OCI-LY7 (cell line): ENCODE measurements at regions not wholly inside any gene's neighbourhood (a gene's known extent, or its start where the extent isn't known, plus 50 kb on each side); places are given as distances from the start of the nearest gene placed in this dataset.

Source experiments
- EZH2phosphoT487 ChIP-seq: fragments of 200-600 bp; sonication (generic); IDR thresholded peaks from 2 replicates; pipeline ENCODE4 v1.6.1; 2018; ENCODE audit warnings: low read depth, borderline replicate concordance, mild to moderate bottlenecking, mixed run types, antibody characterized with exemption, low read length, moderate library complexity, mixed read lengths
- TF ChIP-seq, protein P1 (sequence below): fragments of 200-600 bp; sonication (generic); conservative IDR thresholded peaks from 2 replicates; pipeline ENCODE4 v1.5.1; 2014; ENCODE audit warnings: mild to moderate bottlenecking, antibody characterized with exemption, low read length, moderate library complexity, mixed read lengths

- TF ChIP-seq, protein P1, sequence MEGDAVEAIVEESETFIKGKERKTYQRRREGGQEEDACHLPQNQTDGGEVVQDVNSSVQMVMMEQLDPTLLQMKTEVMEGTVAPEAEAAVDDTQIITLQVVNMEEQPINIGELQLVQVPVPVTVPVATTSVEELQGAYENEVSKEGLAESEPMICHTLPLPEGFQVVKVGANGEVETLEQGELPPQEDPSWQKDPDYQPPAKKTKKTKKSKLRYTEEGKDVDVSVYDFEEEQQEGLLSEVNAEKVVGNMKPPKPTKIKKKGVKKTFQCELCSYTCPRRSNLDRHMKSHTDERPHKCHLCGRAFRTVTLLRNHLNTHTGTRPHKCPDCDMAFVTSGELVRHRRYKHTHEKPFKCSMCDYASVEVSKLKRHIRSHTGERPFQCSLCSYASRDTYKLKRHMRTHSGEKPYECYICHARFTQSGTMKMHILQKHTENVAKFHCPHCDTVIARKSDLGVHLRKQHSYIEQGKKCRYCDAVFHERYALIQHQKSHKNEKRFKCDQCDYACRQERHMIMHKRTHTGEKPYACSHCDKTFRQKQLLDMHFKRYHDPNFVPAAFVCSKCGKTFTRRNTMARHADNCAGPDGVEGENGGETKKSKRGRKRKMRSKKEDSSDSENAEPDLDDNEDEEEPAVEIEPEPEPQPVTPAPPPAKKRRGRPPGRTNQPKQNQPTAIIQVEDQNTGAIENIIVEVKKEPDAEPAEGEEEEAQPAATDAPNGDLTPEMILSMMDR: no peak
- TF ChIP-seq EZH2phosphoT487: no peak
These were observed 272.9 kb downstream of the ADGRL2 start for GRCh38 chr1:82073659-82074058.
